ENCODE measurements at regions not wholly inside any gene's neighbourhood (a gene's known extent, or its start where the extent isn't known, plus 50 kb on each side); places are given as distances from the start of the nearest gene placed in this dataset.
A peak's percentile ranks its signal among the peaks of the same experiment; 100 is the strongest.
"Not testable (repeated sequence)": the region's sequence is repeated elsewhere in the genome, so short reads cannot be mapped to it uniquely, and the experiment has no call there.

DNA sequence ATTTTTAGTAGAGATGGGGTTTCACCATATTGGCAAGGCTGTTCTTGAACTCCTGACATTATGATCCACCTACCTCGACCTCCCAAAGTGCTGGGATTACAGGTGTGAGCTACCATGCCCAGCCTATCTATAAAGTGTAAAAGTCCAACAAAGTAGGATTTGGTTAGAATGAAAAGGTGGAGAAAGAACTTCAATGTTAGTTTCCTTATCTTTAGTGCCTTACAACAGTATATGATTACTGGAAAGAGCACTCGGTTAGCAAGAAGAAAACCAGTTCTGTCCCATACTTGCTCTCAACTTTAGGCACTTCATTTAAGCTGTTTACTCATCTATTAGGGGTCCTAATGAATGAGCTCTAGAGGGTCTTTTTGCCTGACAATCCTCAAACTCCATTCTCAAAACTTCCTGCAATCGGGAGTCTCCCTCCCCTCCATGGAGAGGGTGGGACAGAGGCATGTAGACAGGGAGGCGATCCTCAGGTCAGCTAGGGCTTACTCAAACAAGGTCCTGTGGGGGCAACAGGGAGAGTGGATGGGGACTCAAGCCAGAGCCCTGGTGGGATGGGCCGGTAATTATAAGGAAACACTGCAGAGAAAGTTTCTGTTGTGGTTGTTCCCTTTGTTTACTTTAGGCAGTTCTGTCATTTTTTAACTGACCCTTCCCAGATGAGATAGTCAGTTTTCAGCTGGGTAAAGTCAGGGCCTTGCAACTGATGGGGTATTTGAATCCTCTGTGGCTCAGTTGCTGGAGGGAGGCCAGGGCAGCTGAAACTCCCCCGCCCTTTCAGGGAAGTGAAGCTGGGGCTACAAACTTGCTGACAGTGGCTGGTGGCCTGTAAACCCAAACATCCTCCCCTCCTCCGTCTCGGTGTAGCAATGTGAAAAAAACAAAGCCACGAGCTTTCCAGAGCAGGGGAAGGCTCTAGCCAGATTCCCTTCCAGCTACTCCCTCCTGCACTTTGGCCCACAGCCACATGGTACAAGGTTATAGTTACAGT is 64.4 kb upstream of the NOTCH2NLA start:
- H3K4me1 ChIP-seq (ENCODE audit: control insufficient read depth in 1 of 2, insufficient read depth in 2 of 2, low read length in 2 of 2); intact Hi-C loops (cut with DNase I); H3K27ac ChIP-seq (ENCODE audit: low read depth in 1 of 2, low read length in 2 of 2); H3K4me3 ChIP-seq (ENCODE audit: low read length in 2 of 2); H3K27me3 ChIP-seq (ENCODE audit: control insufficient read depth in 1 of 2, insufficient read depth in 2 of 2, low read length in 1 of 2); H3K9me3 ChIP-seq (ENCODE audit: control insufficient read depth, low read length); DNase-seq; H3K36me3 ChIP-seq (ENCODE audit: control insufficient read depth in 1 of 2, insufficient read depth in 2 of 2, low read length in 1 of 2): not testable (repeated sequence)
- no CpG with 5 or more reads among the region's 9 CpGs for WGBS, 2 donors
- ATAC-seq (ENCODE audit: low FRiP score) = peak; percentile 72

- ATAC-seq (ENCODE audit: low FRiP score); DNase-seq; H3K27ac ChIP-seq (ENCODE audit: low read depth in 1 of 2, low read length in 2 of 2); H3K9me3 ChIP-seq (ENCODE audit: control insufficient read depth, low read length); H3K4me1 ChIP-seq (ENCODE audit: control insufficient read depth in 1 of 2, insufficient read depth in 2 of 2, low read length in 2 of 2); H3K4me3 ChIP-seq (ENCODE audit: low read length in 2 of 2); H3K36me3 ChIP-seq (ENCODE audit: control insufficient read depth in 1 of 2, insufficient read depth in 2 of 2, low read length in 1 of 2); intact Hi-C loops (cut with DNase I); H3K27me3 ChIP-seq (ENCODE audit: control insufficient read depth in 1 of 2, insufficient read depth in 2 of 2, low read length in 1 of 2): not testable (repeated sequence)
- WGBS, 2 donors = no CpG with 5 or more reads among the region's 4 CpGs
Measured at GRCh38 chr1:146292424-146292823, 63.6 kb upstream of the NOTCH2NLA start.

DNA sequence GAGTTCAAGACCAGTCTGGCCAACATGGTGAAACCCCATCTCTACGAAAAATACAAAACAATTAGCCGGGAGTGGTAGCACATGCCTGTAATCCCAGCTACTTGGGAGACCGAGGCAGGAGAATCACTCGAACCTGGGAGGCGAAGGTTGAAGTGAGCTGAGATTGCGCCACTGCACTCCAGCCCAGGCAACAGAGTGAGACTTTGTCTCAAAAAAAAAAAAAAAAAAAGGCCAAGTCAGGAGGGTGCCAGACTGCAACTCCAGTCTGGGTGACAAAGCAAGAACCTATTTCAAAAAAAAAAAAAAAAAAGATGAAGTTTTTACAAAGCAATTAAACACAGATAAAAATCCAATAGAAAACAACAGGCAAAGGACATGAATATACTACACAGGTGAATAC is 59.1 kb upstream of the NOTCH2NLA start:
- H3K27me3 ChIP-seq (ENCODE audit: control insufficient read depth in 1 of 2, insufficient read depth in 2 of 2, low read length in 1 of 2); H3K36me3 ChIP-seq (ENCODE audit: control insufficient read depth in 1 of 2, insufficient read depth in 2 of 2, low read length in 1 of 2); ATAC-seq (ENCODE audit: low FRiP score); intact Hi-C loops (cut with DNase I); H3K27ac ChIP-seq (ENCODE audit: low read depth in 1 of 2, low read length in 2 of 2); H3K4me3 ChIP-seq (ENCODE audit: low read length in 2 of 2); H3K9me3 ChIP-seq (ENCODE audit: control insufficient read depth, low read length); DNase-seq; H3K4me1 ChIP-seq (ENCODE audit: control insufficient read depth in 1 of 2, insufficient read depth in 2 of 2, low read length in 2 of 2): not testable (repeated sequence)
- no CpG with 5 or more reads among the region's 6 CpGs for WGBS, 2 donors

DNA sequence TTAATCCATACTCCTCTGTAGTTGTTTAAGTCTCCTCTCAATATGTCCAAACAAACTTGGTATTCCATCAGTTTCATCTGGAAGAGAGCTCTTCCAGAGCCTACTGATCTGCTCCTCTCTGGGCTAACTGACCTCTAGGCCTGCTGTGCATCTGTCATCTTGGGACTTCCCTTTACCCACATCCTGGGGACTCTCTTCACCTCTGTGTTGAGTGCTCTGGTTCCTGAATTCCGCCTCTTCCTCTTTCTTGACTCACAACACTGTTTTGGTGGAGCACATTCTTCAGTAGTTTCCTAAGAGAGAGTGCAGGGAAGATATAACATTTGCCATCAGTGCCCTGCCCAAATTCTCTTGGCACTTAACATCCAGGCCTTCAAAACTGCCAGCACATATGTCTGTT is 55.9 kb upstream of the NOTCH2NLA start:
- H3K4me3 ChIP-seq (ENCODE audit: low read length in 2 of 2); intact Hi-C loops (cut with DNase I); H3K27ac ChIP-seq (ENCODE audit: low read depth in 1 of 2, low read length in 2 of 2); ATAC-seq (ENCODE audit: low FRiP score); H3K9me3 ChIP-seq (ENCODE audit: control insufficient read depth, low read length); H3K27me3 ChIP-seq (ENCODE audit: control insufficient read depth in 1 of 2, insufficient read depth in 2 of 2, low read length in 1 of 2); H3K36me3 ChIP-seq (ENCODE audit: control insufficient read depth in 1 of 2, insufficient read depth in 2 of 2, low read length in 1 of 2); DNase-seq; H3K4me1 ChIP-seq (ENCODE audit: control insufficient read depth in 1 of 2, insufficient read depth in 2 of 2, low read length in 2 of 2): not testable (repeated sequence)
- WGBS, 2 donors = no CpG with 5 or more reads among the region's 1 CpG

DNA sequence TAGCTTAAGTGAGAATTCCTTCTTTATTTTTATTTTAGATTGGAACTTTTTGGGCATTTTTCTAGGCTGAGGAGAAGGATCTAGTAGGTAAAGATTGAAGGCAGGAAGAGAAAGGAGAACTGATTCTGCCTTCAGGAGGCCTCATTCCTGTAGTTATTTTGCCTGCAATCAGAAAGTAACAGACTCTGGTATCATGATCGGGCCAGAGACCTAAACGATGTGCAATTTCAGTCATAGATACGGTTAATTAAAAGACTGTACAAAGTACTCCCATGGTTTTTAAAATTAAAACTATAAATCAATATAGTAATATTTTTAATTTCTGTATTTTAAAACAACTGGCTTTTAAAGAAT is 54.7 kb upstream of the NOTCH2NLA start:
- H3K27me3 ChIP-seq (ENCODE audit: control insufficient read depth in 1 of 2, insufficient read depth in 2 of 2, low read length in 1 of 2); H3K4me3 ChIP-seq (ENCODE audit: low read length in 2 of 2); H3K27ac ChIP-seq (ENCODE audit: low read depth in 1 of 2, low read length in 2 of 2); H3K4me1 ChIP-seq (ENCODE audit: control insufficient read depth in 1 of 2, insufficient read depth in 2 of 2, low read length in 2 of 2); ATAC-seq (ENCODE audit: low FRiP score); H3K9me3 ChIP-seq (ENCODE audit: control insufficient read depth, low read length); intact Hi-C loops (cut with DNase I); DNase-seq; H3K36me3 ChIP-seq (ENCODE audit: control insufficient read depth in 1 of 2, insufficient read depth in 2 of 2, low read length in 1 of 2): not testable (repeated sequence)
- WGBS, 2 donors = no CpG with 5 or more reads among the region's 3 CpGs

GRCh38 chr1:146282807-146283526 is 54.1 kb upstream of the NOTCH2NLA start:
- no CpG with 5 or more reads among the region's 5 CpGs for WGBS, 2 donors
- not testable (repeated sequence) for ATAC-seq (ENCODE audit: low FRiP score); H3K4me3 ChIP-seq (ENCODE audit: low read length in 2 of 2)

GRCh38 chr1:146281522-146281921 is 52.7 kb upstream of the NOTCH2NLA start:
- DNase-seq; H3K4me3 ChIP-seq (ENCODE audit: low read length in 2 of 2); H3K36me3 ChIP-seq (ENCODE audit: control insufficient read depth in 1 of 2, insufficient read depth in 2 of 2, low read length in 1 of 2); intact Hi-C loops (cut with DNase I); H3K27me3 ChIP-seq (ENCODE audit: control insufficient read depth in 1 of 2, insufficient read depth in 2 of 2, low read length in 1 of 2); H3K27ac ChIP-seq (ENCODE audit: low read depth in 1 of 2, low read length in 2 of 2); H3K9me3 ChIP-seq (ENCODE audit: control insufficient read depth, low read length); ATAC-seq (ENCODE audit: low FRiP score); H3K4me1 ChIP-seq (ENCODE audit: control insufficient read depth in 1 of 2, insufficient read depth in 2 of 2, low read length in 2 of 2): not testable (repeated sequence)
- no CpG with 5 or more reads among the region's 4 CpGs for WGBS, 2 donors

More at GRCh38 chr1:146282807-146283526, 54.1 kb upstream of the NOTCH2NLA start:
- H3K36me3 ChIP-seq (ENCODE audit: control insufficient read depth in 1 of 2, insufficient read depth in 2 of 2, low read length in 1 of 2); DNase-seq; H3K27me3 ChIP-seq (ENCODE audit: control insufficient read depth in 1 of 2, insufficient read depth in 2 of 2, low read length in 1 of 2); intact Hi-C loops (cut with DNase I); H3K4me1 ChIP-seq (ENCODE audit: control insufficient read depth in 1 of 2, insufficient read depth in 2 of 2, low read length in 2 of 2); H3K9me3 ChIP-seq (ENCODE audit: control insufficient read depth, low read length); H3K27ac ChIP-seq (ENCODE audit: low read depth in 1 of 2, low read length in 2 of 2): not testable (repeated sequence)

DNA sequence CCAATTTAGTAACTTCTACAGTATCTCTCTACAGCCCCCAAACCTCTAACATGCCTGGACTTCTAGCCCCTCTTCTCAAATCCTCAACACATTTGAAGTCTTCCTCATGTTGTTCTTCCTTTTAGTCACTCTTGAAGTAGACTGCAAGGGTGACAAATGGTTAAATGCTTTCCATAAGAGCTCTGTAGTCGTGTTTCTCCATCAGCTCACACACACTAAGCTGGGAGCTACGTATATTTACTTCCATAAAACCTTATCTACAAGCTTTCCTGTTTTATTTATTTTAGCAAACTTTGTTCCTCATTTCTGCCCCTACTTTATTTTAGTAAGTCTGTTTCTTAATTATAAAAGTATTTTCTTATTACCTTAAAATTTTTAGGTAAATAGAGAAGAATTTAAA is 49.9 kb upstream of the NOTCH2NLA start:
- DNase-seq; H3K27ac ChIP-seq (ENCODE audit: low read depth in 1 of 2, low read length in 2 of 2); ATAC-seq (ENCODE audit: low FRiP score); H3K27me3 ChIP-seq (ENCODE audit: control insufficient read depth in 1 of 2, insufficient read depth in 2 of 2, low read length in 1 of 2); H3K9me3 ChIP-seq (ENCODE audit: control insufficient read depth, low read length); intact Hi-C loops (cut with DNase I); H3K4me1 ChIP-seq (ENCODE audit: control insufficient read depth in 1 of 2, insufficient read depth in 2 of 2, low read length in 2 of 2); H3K36me3 ChIP-seq (ENCODE audit: control insufficient read depth in 1 of 2, insufficient read depth in 2 of 2, low read length in 1 of 2); H3K4me3 ChIP-seq (ENCODE audit: low read length in 2 of 2): not testable (repeated sequence)
- no CpG with 5 or more reads among the region's 2 CpGs for WGBS, 2 donors
